B cell (primary cell): ENCODE measurements at regions not wholly inside any gene's neighbourhood (a gene's known extent, or its start where the extent isn't known, plus 50 kb on each side); places are given as distances from the start of the nearest gene placed in this dataset.

Source experiments
- ATAC-seq: fragments of 200-7000 bp; cut with Tn5 transposase; one replicate; pipeline ENCODE4 v1.10.0; 2021; ENCODE audit warnings: low read depth, mild to moderate bottlenecking, moderate number of reproducible peaks, moderate library complexity
- CTCF ChIA-PET: fragments of 350-600 bp; sonication (Branson Sonifier 250); formaldehyde crosslinking; loops from one replicate; lab custom pipeline; 2021; ENCODE audit warnings: antibody characterized with exemption, inconsistent platforms; lab: Charles Lee
- POLR2A ChIA-PET: fragments of 350-600 bp; sonication (Branson Sonifier 250); formaldehyde crosslinking; loops from one replicate; lab custom pipeline; 2021; ENCODE audit warnings: antibody characterized with exemption; lab: Charles Lee
- DNase-seq: peaks from one replicate; pipeline ENCODE4 v3.0.0; 2013
- H2AFZ ChIP-seq: 2 replicates; pipeline ENCODE4 v1.6.1; 2012; ENCODE audit warnings: mild to moderate bottlenecking, low read depth, low read length; ENCODE audit not compliant: insufficient read depth, poor library complexity, severe bottlenecking
- H3K27ac ChIP-seq, 2 donors: 1 replicate in 1 of 2; 2 replicates in 1 of 2; pipeline ENCODE4 v1.5.1; 2012 to 2013; ENCODE audit warnings: low read length in 2 of 2, mild to moderate bottlenecking in 2 of 2, moderate library complexity in 1 of 2
- H3K27me3 ChIP-seq, 4 experiments: fragments of 200-600 bp in 1 of 4; sonication (generic) in 1 of 4; replicated peaks in 1 of 4; 1 replicate in 2 of 4; 2 replicates in 2 of 4; pipeline versions ENCODE4 v1.6.1 to v1.7.0; 2013 to 2016; ENCODE audit warnings: low read length in 3 of 4, mild to moderate bottlenecking in 2 of 4, mixed read lengths in 1 of 4, moderate library complexity in 1 of 4; ENCODE audit not compliant: insufficient read depth in 4 of 4, control insufficient read depth in 3 of 4; ENCODE audit errors: control extremely low read depth in 1 of 4
- H3K36me3 ChIP-seq, 2 experiments: replicated peaks in 1 of 2; 1 replicate in 1 of 2; 2 replicates in 1 of 2; pipeline versions ENCODE4 v1.6.1 to v1.7.1; 2013; ENCODE audit warnings: low read length in 1 of 2; ENCODE audit not compliant: insufficient read depth in 2 of 2, control insufficient read depth in 1 of 2; ENCODE audit errors: control extremely low read depth in 1 of 2, extremely low read depth in 1 of 2
- H3K4me1 ChIP-seq, 2 donors: fragments of 200-600 bp in 1 of 2; sonication (generic) in 1 of 2; 1 replicate in 1 of 2; 2 replicates in 1 of 2; pipeline versions ENCODE4 v1.5.1 to v1.6.1; 2013 to 2017; ENCODE audit warnings: low read length in 2 of 2; ENCODE audit not compliant: control insufficient read depth in 2 of 2, insufficient read depth in 2 of 2
- H3K4me2 ChIP-seq: replicated peaks from 2 replicates; pipeline ENCODE3; 2012; ENCODE audit warnings: mild to moderate bottlenecking, low read depth, low read length; ENCODE audit not compliant: poor library complexity, severe bottlenecking
- H3K4me3 ChIP-seq, 5 experiments: fragments of 200-600 bp in 1 of 5; sonication (generic) in 1 of 5; 1 replicate in 3 of 5; 2 replicates in 2 of 5; pipeline versions ENCODE4 v1.5.1 to v1.7.0; 2011 to 2016; ENCODE audit warnings: low read length in 4 of 5, mild to moderate bottlenecking in 4 of 5, low read depth in 2 of 5, control low read depth in 1 of 5, moderate library complexity in 1 of 5; ENCODE audit not compliant: insufficient read depth in 1 of 5; ENCODE audit errors: control extremely low read depth in 1 of 5, extremely low read depth in 1 of 5
- H3K79me2 ChIP-seq: fragments of 200-600 bp; sonication (generic); one replicate; pipeline ENCODE4 v1.6.0; 2016; ENCODE audit warnings: low read length; ENCODE audit not compliant: control insufficient read depth, insufficient read depth
- H3K9ac ChIP-seq: fragments of 200-600 bp; sonication (generic); 2 replicates; pipeline ENCODE4 v1.6.1; 2017; ENCODE audit warnings: mild to moderate bottlenecking, low read length, moderate library complexity
- H3K9me3 ChIP-seq, 3 donors: one replicate each; pipeline versions ENCODE4 v1.6.1 to v1.7.1; 2013; ENCODE audit warnings: low read length in 2 of 3; ENCODE audit not compliant: control insufficient read depth in 2 of 3, insufficient read depth in 1 of 3; ENCODE audit errors: control extremely low read depth in 1 of 3
- H4K20me1 ChIP-seq: 2 replicates; pipeline ENCODE4 v1.6.0; 2012; ENCODE audit warnings: mild to moderate bottlenecking, low read length; ENCODE audit not compliant: insufficient read depth, control insufficient read depth, poor library complexity, severe bottlenecking
- H3K27ac Mint-ChIP-seq: one replicate; pipeline ENCODE4 v1.8.0; 2021; ENCODE audit warnings: mixed read lengths
- H3K27me3 Mint-ChIP-seq: one replicate; pipeline ENCODE4 v1.8.0; 2021; ENCODE audit warnings: mixed read lengths
- H3K4me1 Mint-ChIP-seq: one replicate; pipeline ENCODE4 v1.8.0; 2021; ENCODE audit warnings: mixed read lengths
- H3K4me3 Mint-ChIP-seq: one replicate; pipeline ENCODE4 v1.8.0; 2021; ENCODE audit warnings: mixed read lengths
- H3K9me3 Mint-ChIP-seq: one replicate; pipeline ENCODE4 v1.8.0; 2022; ENCODE audit warnings: mixed read lengths; ENCODE audit not compliant: insufficient read depth
- CTCF ChIP-seq: fragments of 200-600 bp; IDR thresholded peaks from one replicate; pipeline ENCODE4 v1.8.0; 2022; ENCODE audit warnings: antibody characterized with exemption, mild to moderate bottlenecking
- EZH2 ChIP-seq: IDR thresholded peaks from 2 replicates; pipeline ENCODE4 v1.6.1; 2012; ENCODE audit warnings: borderline replicate concordance, low read depth, mild to moderate bottlenecking, moderate library complexity, low read length; ENCODE audit not compliant: insufficient read depth, poor library complexity, severe bottlenecking
- WGBS: methylation state at CpG from one replicate; pipeline ENCODE4 v1.1.5; 2013; ENCODE audit warnings: missing lambda C conversion rate; ENCODE audit not compliant: insufficient coverage; 5-methylcytosine and 5-hydroxymethylcytosine counted together
- intact Hi-C: fragments of 100-400 bp; cut with micrococcal nuclease; formaldehyde crosslinking; loops from one replicate; pipeline ENCODE4 v1.10.0; 2022

DNA sequence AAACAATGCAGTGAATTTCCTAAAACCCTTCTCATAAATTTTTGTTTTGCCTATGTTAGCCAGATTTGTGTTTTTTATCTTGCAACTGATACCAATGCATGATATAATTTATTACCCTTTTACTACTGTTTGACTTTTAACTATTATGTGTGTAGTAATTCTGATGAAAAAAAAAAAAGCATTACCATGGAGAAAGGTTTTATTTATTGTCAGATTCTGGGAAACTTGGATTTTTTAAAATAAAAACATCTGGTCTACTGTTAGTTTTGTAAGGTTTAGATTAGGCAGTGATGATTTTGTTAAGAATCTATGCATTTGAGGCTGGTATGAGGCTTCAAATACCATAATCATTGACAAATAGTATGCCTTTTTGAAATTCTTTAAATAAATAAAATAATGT, 470.4 kb upstream of the ROBO1 start:
- Mint-ChIP-seq H3K4me3 (no peak overlapping the region), H3K27me3 (no peaks in the 10 kb centered on the region), H3K4me1 (no peaks in the 10 kb centered on the region), H3K27ac (no peak overlapping the region), H3K9me3 (no peaks in the 10 kb centered on the region)
- H3K36me3 ChIP-seq = no peaks in the 10 kb centered on the region
- CTCF ChIA-PET = no interaction called here
- H3K79me2 ChIP-seq = no peaks in the 10 kb centered on the region
- H3K4me2 ChIP-seq = no peak overlapping the region
- no peaks in the 10 kb centered on the region for H3K9me3 ChIP-seq
- intact Hi-C loops = no loop called here
- H3K4me1 ChIP-seq = no peaks in the 10 kb centered on the region
- no peak overlapping the region for H3K9ac ChIP-seq
- H4K20me1 ChIP-seq = no peaks in the 10 kb centered on the region
- no peak for ATAC-seq
- no peak for TF ChIP-seq EZH2
- TF ChIP-seq CTCF = no peak
- no peaks in the 10 kb centered on the region for H3K27me3 ChIP-seq
- no peak overlapping the region for H3K27ac ChIP-seq
- H3K4me3 ChIP-seq = no peak overlapping the region
- DNase-seq = no peak
- H2AFZ ChIP-seq = no peak overlapping the region
- POLR2A ChIA-PET = no interaction called here

DNA sequence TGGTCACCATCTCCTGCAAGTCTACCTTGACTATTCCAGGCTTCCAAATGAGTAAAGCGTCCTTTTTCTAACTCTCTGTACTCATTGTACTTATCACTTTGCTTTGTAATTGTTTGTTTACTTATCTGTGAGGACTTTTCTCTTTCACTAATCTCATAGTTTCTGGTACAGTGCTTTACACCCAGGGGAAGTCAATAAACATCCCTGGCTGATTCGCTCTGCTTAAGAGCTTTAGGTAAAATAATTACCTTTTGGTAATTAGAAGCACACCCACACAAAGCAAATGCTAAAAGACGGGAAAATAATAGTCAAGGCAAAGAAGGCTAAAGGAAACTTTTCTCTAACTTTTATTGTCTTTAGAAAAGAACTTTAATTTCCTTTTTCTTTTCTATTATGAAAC, 466.9 kb upstream of the ROBO1 start:
- no peaks in the 10 kb centered on the region for H3K27me3 ChIP-seq
- WGBS = no CpG with 5 or more reads among the region's 3 CpGs
- no peaks in the 10 kb centered on the region for H3K27me3 Mint-ChIP-seq
- intact Hi-C loops = no loop called here
- no peaks in the 10 kb centered on the region for H3K9me3 ChIP-seq
- no peaks in the 10 kb centered on the region for H3K4me1 ChIP-seq
- H3K9me3 Mint-ChIP-seq = no peaks in the 10 kb centered on the region
- no peak overlapping the region for H3K27ac Mint-ChIP-seq
- H4K20me1 ChIP-seq = no peaks in the 10 kb centered on the region
- no peaks in the 10 kb centered on the region for H3K4me1 Mint-ChIP-seq
- H3K36me3 ChIP-seq = no peaks in the 10 kb centered on the region
- TF ChIP-seq CTCF = no peak
- TF ChIP-seq EZH2 = no peak
- no peak for DNase-seq
- no peak overlapping the region for H3K9ac ChIP-seq
- POLR2A ChIA-PET = no interaction called here
- CTCF ChIA-PET = no interaction called here
- ATAC-seq = no peak
- H3K4me2 ChIP-seq = no peak overlapping the region
- no peak overlapping the region for H3K4me3 ChIP-seq
- no peak overlapping the region for H3K27ac ChIP-seq
- no peak overlapping the region for H3K4me3 Mint-ChIP-seq
- no peaks in the 10 kb centered on the region for H3K79me2 ChIP-seq
- H2AFZ ChIP-seq = no peak overlapping the region
